Natural killer cell (primary cell): ENCODE measurements at regions not wholly inside any gene's neighbourhood (a gene's known extent, or its start where the extent isn't known, plus 50 kb on each side); places are given as distances from the start of the nearest gene placed in this dataset.
A peak's percentile ranks its signal among the peaks of the same experiment; 100 is the strongest.

ENCODE experiments used
- ATAC-seq, 3 donors: fragments of 150-1000 bp in 2 of 3; fragments of 200-7000 bp in 1 of 3; cut with Tn5 transposase; 1 replicate in 1 of 3; 2 replicates in 2 of 3; pipeline ENCODE4 v1.10.0; 2021; ENCODE audit warnings: mild to moderate bottlenecking in 2 of 3, moderate library complexity in 2 of 3
- DNase-seq, 2 donors: peaks; one replicate each; pipeline versions ENCODE4 v3.0.0 to v3.0.0-alpha.2; 2013 to 2021; ENCODE audit warnings: mixed read lengths in 1 of 2
- H3K27ac ChIP-seq: one replicate; pipeline ENCODE4 v1.5.1; 2013; ENCODE audit warnings: mild to moderate bottlenecking, low read length
- H3K27me3 ChIP-seq: one replicate; pipeline ENCODE4 v1.6.1; 2013; ENCODE audit warnings: low read length; ENCODE audit not compliant: control insufficient read depth, insufficient read depth
- H3K36me3 ChIP-seq: one replicate; pipeline ENCODE4 v1.6.1; 2013; ENCODE audit warnings: low read length; ENCODE audit not compliant: control insufficient read depth, insufficient read depth
- H3K4me1 ChIP-seq: one replicate; pipeline ENCODE4 v1.6.1; 2013; ENCODE audit warnings: low read length; ENCODE audit not compliant: control insufficient read depth, insufficient read depth
- H3K4me3 ChIP-seq: one replicate; pipeline ENCODE4 v1.5.1; 2013; ENCODE audit warnings: low read length
- H3K9me3 ChIP-seq: one replicate; pipeline ENCODE4 v1.6.1; 2013; ENCODE audit warnings: low read length; ENCODE audit not compliant: control insufficient read depth, insufficient read depth
- H3K27ac Mint-ChIP-seq, 2 donors: one replicate each; pipeline ENCODE4 v1.8.0; 2022; ENCODE audit warnings: mild to moderate bottlenecking in 2 of 2, mixed read lengths in 2 of 2, moderate library complexity in 1 of 2
- H3K27me3 Mint-ChIP-seq, 2 donors: one replicate each; pipeline ENCODE4 v1.8.0; 2022; ENCODE audit warnings: low read depth in 2 of 2, mixed read lengths in 2 of 2
- H3K36me3 Mint-ChIP-seq: one replicate; pipeline ENCODE4 v1.8.0; 2022; ENCODE audit warnings: mixed read lengths
- H3K4me1 Mint-ChIP-seq, 2 donors: one replicate each; pipeline ENCODE4 v1.8.0; 2022; ENCODE audit warnings: mixed read lengths in 2 of 2
- H3K4me3 Mint-ChIP-seq: one replicate; pipeline ENCODE4 v1.8.0; 2022; ENCODE audit warnings: mild to moderate bottlenecking, moderate library complexity, mixed read lengths
- H3K9me3 Mint-ChIP-seq, 2 donors: one replicate each; pipeline ENCODE4 v1.8.0; 2022; ENCODE audit warnings: mixed read lengths in 2 of 2
- CTCF ChIP-seq: fragments of 200-600 bp; IDR thresholded peaks from one replicate; pipeline ENCODE4 v1.8.0; 2022; ENCODE audit warnings: antibody characterized with exemption
- WGBS: methylation state at CpG from one replicate; pipeline ENCODE4 v1.1.7; 2013; ENCODE audit warnings: missing lambda C conversion rate; ENCODE audit not compliant: insufficient coverage; 5-methylcytosine and 5-hydroxymethylcytosine counted together
- intact Hi-C: fragments of 100-400 bp; cut with micrococcal nuclease; formaldehyde crosslinking; loops from one replicate; pipeline ENCODE4 v1.14.2; 2022

GRCh38 chr6:55017555-55018300, 156.6 kb upstream of the HCRTR2 start:
- H3K4me1 ChIP-seq: no peaks in the 10 kb centered on the region
- ATAC-seq (no peak), DNase-seq (no peak)
- H3K9me3 Mint-ChIP-seq: no peaks in the 10 kb centered on the region
- intact Hi-C loops: no loop called here
- no peak for TF ChIP-seq CTCF
- no peaks in the 10 kb centered on the region for H3K36me3 ChIP-seq
- H3K27ac ChIP-seq: no peak overlapping the region
- H3K4me3 ChIP-seq: no peak overlapping the region
- H3K27me3 Mint-ChIP-seq: no peaks in the 10 kb centered on the region
- H3K27ac Mint-ChIP-seq: no peak overlapping the region
- WGBS: no CpG with 5 or more reads among the region's 1 CpG
- no peaks in the 10 kb centered on the region for H3K9me3 ChIP-seq
- H3K27me3 ChIP-seq: no peaks in the 10 kb centered on the region
- H3K36me3 Mint-ChIP-seq: no peaks in the 10 kb centered on the region
- peaks cover 9 to 15% of the 10 kb centered on the region in 2 donors for H3K4me1 Mint-ChIP-seq
- H3K4me3 Mint-ChIP-seq: no peak overlapping the region

GRCh38 chr6:55019591-55019990, 154.7 kb upstream of the HCRTR2 start:
- no peak for TF ChIP-seq CTCF
- ATAC-seq: no peak
- no peaks in the 10 kb centered on the region for H3K9me3 Mint-ChIP-seq

GRCh38 chr6:55023230-55023629, 151.1 kb upstream of the HCRTR2 start:
- Histone ChIP-seq H3K4me1 (no peaks in the 10 kb centered on the region), H3K27me3 (no peaks in the 10 kb centered on the region), H3K9me3 (no peaks in the 10 kb centered on the region), H3K36me3 (no peaks in the 10 kb centered on the region), H3K4me3 (no peak overlapping the region), H3K27ac (no peak overlapping the region)
- WGBS: 33% methylated on average over 2 of the region's 3 CpGs
- Mint-ChIP-seq H3K4me3 (peak overlapping the region; percentile 71), H3K27ac (peak overlapping the region; percentile 32 to 59), H3K36me3 (no peaks in the 10 kb centered on the region), H3K4me1 (peaks cover 23 to 32% of the 10 kb centered on the region in 2 donors), H3K9me3 (no peaks in the 10 kb centered on the region), H3K27me3 (no peaks in the 10 kb centered on the region)
- intact Hi-C loops: no loop called here
- DNase-seq (peak; percentile 9 to 38), ATAC-seq (peak; percentile 87 to 100 (median 94))
- no peak for TF ChIP-seq CTCF

More at GRCh38 chr6:55019591-55019990, 154.7 kb upstream of the HCRTR2 start:
- Histone ChIP-seq H3K4me1 (no peaks in the 10 kb centered on the region), H3K27me3 (no peaks in the 10 kb centered on the region), H3K9me3 (no peaks in the 10 kb centered on the region), H3K4me3 (no peak overlapping the region), H3K27ac (no peak overlapping the region), H3K36me3 (no peaks in the 10 kb centered on the region)
- Mint-ChIP-seq H3K27ac (no peak overlapping the region), H3K4me3 (no peak overlapping the region), H3K27me3 (no peaks in the 10 kb centered on the region), H3K4me1 (peaks cover 17 to 26% of the 10 kb centered on the region in 2 donors), H3K36me3 (no peaks in the 10 kb centered on the region)
- DNase-seq: no peak
- intact Hi-C loops: no loop called here

GRCh38 chr6:55033016-55033546, 141.2 kb upstream of the HCRTR2 start:
- DNase-seq (no peak), ATAC-seq (peak; percentile 56 to 69 (median 66))
- H3K36me3 Mint-ChIP-seq: no peaks in the 10 kb centered on the region
- peaks cover 21% of the 10 kb centered on the region for H3K4me1 ChIP-seq
- peak overlapping the region; percentile 62 to 81 for H3K27ac Mint-ChIP-seq
- H3K4me3 ChIP-seq: no peak overlapping the region
- H3K4me1 Mint-ChIP-seq: peaks cover 62 to 73% of the 10 kb centered on the region in 2 donors
- peak overlapping the region; percentile 73 for H3K4me3 Mint-ChIP-seq
- TF ChIP-seq CTCF: no peak
- intact Hi-C loops: no loop called here
- peaks cover 10% of the 10 kb centered on the region for H3K9me3 ChIP-seq
- H3K9me3 Mint-ChIP-seq: peaks cover 10 to 15% of the 10 kb centered on the region in 2 donors
- no peaks in the 10 kb centered on the region for H3K36me3 ChIP-seq
- no peaks in the 10 kb centered on the region for H3K27me3 ChIP-seq
- no peaks in the 10 kb centered on the region for H3K27me3 Mint-ChIP-seq
- no peak overlapping the region for H3K27ac ChIP-seq
